ENCODE measurements at regions not wholly inside any gene's neighbourhood (a gene's known extent, or its start where the extent isn't known, plus 50 kb on each side); places are given as distances from the start of the nearest gene placed in this dataset.
"Not testable (repeated sequence)": the region's sequence is repeated elsewhere in the genome, so short reads cannot be mapped to it uniquely, and the experiment has no call there.

DNA sequence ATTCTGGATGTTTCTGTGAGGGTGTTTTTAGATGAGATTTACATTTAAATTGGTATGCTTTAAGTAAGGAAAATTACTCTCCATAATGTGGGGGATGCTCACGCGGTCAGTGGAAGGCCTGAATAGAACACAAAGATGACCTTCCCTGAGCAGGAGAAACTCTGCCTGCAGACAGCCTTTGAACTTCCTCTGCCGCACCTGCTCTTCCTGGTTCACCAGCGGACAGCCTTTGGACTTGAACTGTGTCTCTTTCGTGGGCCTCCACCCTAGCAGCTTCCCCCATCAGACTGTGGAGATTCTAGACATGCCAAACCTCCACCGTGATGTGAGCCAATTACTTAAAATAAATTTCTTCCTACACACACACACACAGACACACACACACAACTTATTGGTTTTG lies 210.7 kb downstream of the EFCAB11 start:
- no peak for DNase-seq (ENCODE audit: low read depth, low spot score)

DNA sequence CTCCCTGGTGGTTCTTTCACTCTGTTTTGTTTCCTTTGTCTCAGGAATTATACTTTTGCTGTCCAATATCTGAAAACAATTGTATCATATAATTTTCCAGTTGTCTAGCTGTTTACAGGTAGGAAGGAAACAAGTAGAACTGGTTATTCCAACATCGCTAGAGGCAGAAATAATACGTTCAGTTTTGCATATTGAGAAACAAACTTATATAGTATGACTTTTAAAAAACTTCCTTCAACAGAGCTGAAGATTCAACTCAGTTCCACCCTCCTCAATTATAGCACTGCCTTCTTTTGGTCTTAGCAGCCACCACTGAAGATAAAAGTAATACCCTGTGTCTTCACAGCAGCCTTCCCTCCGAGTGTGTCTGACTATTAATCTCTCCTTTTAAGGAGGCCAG lies 214.3 kb downstream of the EFCAB11 start:
- no peak for DNase-seq (ENCODE audit: low read depth, low spot score)

DNA sequence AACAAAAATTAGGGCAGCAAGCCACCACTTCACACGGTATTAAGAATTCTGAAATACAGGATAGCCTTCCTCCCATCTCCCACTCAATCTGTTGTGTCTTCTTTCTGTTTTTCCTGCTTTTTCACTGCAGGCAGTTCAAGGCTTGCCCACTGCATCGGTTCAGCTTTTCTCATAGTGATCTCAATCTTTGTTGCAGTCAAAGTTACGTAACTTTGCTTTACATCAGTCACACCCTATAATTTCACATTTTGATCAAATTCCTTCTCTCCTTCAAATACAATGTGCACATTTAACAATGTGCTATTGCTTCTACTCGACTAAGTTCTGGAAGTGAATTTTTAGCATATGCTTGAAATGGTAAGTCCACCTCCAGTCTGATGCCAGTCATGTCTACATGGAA lies 217.6 kb downstream of the EFCAB11 start:
- DNase-seq (ENCODE audit: low read depth, low spot score), result no peak

DNA sequence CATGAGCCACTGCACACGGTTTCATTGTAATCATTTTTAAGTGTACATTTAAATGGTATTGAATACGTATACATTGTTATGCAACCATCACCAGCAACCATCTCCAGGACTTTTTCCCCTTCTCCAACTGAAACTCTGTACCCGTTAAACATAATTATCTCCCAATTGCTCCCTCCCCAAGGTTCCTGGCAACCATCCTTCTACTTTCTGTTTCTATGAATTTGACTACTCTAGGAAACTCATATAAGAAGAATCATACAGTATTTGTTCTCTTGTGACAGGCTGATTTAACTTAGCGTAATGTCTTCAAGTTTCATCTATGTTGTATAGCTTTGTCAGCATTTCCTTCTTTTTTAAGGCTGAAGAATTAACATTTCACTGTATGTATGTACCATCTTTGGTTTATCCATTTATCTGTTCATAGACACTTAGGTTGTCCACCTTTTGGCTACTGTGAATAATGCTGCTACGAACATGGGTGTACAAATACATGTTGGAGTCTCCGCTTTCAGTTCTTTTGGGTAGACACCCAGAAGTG lies 223.1 kb downstream of the EFCAB11 start:
- no peak for DNase-seq (ENCODE audit: low read depth, low spot score)

DNA sequence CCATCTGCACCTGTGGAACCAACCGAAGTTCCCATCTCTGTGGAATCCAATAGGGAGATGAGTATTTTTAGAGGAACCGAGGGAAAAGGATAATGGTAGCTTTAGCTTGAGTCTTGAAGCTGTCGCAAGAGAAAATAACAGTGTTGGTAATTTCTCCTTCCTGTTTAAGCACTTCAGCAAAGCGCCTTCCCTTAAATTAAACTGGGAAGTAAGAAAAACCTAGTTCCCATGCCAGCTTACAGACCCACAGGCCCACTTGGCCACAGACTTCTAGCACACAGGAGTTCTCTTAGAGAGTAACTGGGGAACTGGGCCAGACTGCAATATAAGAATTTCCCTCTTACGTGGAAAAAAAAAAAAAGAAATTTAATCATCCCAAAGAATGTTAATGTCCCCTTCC lies 223.8 kb downstream of the EFCAB11 start:
- no peak for DNase-seq (ENCODE audit: low read depth, low spot score)

DNA sequence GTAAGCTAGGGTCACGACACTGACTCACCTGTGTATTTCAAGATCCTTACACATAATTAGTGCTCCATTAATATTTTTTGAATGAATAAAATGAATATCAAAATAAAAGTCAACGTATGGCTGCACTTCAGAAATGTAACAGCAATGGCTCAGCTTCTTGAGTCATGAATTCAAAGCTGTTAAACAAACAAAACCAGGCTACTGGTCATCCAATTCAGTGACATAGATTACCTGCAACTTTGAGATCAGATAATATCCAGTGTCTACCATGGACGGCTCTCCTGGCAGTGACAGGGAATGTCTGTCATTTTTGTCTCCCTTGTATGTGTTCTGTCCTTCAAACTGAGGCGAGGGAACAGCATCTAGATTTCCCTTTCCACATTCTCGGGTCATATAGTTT lies 225.6 kb downstream of the EFCAB11 start:
- DNase-seq (ENCODE audit: low read depth, low spot score), result no peak

DNA sequence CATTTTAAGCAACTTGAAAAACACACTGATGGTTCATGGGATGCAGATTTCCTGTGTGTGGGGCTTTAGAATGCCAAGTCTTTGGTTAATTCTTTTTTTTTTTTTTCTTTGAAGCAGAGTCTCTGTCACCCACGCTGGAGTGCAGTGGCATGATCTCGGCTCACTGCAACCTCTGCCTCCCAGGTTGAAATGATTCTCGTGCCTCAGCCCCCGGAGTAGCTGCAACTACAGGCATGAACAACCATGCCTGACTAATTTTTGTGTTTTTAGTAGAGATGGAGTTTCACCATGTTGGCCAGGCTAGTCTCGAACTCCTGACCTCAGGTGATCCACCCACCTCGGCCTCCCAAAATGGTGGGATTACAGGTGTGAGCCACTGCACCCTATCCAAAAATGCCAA lies 228.3 kb downstream of the EFCAB11 start:
- DNase-seq (ENCODE audit: low read depth, low spot score), result not testable (repeated sequence)

DNA sequence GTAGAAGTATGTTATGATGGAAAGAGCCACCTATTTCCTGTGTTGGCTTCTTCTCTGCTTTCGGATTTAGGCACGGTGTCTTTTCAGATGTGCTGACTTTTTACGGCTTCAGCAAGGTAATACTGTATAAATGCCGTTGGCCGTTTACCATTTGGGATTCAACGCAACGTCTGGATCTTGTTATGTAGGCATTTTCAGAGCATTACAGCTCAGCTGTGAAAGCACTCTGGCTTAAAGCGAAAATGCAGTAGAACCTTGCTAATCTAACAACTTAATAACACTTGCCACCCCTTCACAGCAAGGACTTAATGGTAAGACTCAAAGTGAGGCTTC lies 229.9 kb downstream of the EFCAB11 start:
- DNase-seq (ENCODE audit: low read depth, low spot score), result no peak

DNA sequence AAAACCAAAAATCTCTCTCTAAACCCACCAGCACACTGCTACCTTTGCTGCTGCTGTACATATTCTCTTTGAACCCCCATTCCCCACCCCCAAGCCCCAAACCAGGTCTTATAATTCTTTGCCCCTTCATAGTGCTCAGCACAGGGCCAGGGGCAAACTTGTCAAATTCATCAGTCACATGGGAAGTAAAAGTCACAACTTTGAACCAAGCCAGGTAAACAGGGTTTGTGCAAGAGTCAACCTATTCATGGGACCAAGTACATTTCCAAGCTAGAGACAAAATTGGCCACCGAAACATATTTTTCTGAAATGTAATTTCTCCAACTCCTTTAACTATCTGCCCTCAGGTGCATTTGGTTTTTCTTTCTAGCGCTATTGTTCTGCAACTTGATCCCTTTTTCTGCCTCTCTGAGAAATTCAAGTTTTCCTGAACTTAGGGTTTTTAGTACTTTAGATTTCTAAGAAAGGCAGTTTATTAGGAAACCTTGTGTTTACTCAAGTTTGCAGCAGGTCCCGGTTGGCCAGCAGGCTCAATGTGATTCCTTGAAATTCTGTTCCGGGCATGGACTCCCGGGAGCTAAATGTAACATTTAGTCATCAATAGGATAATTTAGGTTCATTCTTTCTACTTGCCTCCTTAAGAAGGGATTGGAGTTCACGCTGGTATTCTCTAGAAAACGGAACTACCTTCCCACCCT lies 230.5 kb downstream of the EFCAB11 start:
- no peak for DNase-seq (ENCODE audit: low read depth, low spot score)

DNA sequence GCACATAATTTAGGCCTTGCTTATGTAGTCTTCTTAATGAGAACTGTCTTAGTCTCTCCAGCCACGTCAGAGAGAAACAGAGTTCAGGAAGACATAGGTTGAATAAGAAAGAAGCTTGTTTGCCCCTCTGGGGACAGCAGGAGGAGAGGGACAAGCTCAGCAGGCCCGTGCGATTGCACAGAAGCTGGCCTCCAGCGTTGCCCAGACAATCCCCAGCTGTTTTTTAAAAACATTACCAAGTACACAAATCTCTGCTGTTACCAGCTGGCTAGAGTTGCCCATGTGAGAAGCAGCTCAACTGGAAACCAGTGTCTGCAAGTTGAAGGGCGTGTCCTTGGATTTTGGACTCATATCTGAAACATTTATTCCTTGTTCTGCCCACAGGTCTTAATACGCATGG lies 232.6 kb downstream of the EFCAB11 start:
- DNase-seq (ENCODE audit: low read depth, low spot score), result no peak

DNA sequence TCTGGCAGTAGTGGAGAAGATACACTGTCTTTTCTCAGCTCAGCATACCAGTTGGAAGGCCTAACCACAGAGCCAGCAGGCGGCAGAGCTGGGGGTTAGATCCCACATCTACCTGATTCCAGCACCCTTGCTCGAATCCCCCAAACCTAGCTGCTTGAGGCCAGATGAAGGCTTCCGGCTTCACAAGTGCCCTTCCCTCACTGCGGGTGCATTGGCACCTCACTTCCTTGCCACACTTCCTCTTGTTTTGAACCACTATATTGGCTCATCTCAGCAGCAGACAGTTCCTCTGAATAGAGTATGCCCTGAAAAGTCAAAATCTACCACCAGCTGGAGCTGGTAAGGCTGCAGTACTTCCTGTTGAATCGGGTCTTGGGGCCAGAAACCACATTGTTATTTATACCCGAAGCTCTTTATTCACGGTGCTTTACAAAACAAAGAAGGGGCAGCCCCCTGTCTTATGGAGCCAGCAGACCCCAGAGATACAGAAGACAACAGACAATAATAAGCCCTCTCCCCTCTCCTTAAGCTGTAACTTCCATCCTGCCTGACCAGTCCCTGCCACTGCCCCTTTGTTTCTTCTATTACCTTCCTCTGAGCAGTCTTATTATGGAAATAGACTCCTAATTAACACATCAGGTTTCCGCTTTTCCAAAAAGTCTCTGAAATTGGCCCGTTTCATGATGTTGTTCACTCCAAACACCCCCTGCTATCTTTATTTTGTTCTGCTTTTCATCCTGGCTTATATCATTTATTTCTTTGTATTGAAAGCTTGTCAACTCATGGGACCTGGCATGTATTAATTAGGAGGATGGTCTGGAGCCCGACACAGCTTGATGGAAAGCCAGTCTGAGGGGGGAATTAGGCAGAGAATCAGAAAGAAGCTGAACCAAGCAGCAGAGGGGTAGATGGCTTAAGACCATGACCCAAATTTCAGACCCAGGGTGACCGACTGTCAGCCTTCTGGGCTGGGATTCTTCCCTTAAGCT lies 233.5 kb downstream of the EFCAB11 start:
- peak; percentile 17 for DNase-seq (ENCODE audit: low read depth, low spot score)

DNA sequence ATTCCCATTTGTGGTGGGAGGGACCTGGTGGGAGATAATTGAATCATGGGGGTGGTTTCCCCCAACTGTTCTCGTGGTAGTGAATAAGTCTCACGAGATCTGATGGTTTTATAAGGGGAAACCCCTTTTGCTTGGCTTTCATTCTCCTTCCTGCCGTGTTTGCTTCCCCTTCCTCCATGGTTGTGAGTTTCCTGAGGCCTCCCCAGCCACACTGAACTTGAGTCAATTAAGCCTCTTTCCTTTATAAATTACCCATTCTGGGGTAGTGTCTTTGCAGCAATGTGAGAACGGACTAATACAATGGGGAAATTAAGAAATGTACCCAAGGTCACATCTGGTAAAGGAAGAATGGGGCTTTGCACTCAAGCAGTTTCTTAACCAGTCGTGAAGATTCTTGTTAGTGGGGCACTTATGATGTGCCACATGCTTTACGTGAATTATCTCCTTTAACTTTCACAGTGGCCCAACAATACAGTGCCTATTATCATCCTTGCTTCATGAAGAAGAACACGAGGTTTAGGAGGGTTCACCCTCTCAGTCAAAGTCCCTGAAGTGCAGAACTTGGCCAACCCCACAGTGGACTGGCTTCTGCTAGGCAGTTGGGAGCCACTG lies 234.3 kb downstream of the EFCAB11 start:
- DNase-seq (ENCODE audit: low read depth, low spot score), result no peak

DNA sequence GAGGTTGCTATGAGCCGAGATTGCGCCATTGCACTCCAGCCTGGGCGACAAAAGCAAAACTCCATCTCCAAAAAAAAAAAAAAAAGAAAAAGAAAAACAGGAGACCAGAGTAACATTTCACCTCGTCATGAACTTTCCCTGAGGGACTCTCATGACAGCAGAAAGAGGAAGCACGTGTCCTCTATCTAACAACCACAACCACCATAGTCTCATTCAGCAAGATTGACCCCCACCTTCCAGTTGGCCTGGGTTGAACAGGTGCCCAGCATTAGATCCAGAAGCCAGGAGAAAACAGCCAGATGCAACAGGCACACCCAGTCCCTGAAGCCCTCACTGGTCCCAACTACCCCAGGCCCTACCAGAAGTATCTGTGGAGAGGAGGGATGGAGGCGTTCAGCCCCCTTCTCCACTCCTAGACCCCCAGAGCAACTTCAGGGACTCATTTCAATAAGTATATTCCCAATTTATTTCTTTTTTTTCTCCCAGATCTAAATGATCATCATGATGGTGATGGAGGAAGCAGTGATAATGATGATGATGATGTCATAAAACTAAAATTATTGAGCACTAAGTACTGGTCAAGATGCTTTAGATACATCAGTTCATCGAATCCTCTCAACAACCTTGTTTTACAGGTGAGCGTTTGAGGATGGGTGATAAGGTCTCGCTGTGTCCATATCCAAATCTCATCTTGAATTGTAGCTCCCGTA lies 235.0 kb downstream of the EFCAB11 start:
- no peak for DNase-seq (ENCODE audit: low read depth, low spot score)

DNA sequence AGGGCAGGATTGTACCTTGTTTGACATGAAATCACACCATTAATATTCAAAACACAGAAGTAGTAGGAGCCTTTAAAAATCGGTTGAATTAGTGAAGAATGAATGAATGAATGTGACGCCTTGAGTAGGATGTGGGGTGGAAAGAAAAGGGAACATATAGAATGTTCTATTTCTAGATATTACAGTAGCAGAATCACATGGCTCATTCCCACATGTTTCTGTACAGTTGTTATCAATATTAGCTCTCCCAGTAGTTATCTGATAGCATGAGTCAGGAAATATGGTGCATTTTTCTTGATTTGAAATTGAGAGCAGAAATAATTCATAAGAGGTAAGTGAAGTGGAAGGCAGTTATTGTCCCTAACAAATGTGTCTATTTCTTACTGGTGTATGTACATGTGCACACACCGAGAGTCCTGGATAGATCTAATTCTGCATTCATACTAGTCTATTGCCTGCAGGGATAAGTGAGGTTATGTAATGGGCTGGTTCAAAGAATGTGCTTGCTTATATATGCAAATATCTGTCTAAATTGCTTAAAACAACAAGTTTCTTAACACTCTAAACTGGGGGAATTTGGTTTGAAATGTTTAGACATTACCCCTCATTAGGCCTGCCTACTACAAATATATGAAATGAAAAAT lies 245.4 kb downstream of the EFCAB11 start:
- no peak for DNase-seq (ENCODE audit: low read depth, low spot score)

DNA sequence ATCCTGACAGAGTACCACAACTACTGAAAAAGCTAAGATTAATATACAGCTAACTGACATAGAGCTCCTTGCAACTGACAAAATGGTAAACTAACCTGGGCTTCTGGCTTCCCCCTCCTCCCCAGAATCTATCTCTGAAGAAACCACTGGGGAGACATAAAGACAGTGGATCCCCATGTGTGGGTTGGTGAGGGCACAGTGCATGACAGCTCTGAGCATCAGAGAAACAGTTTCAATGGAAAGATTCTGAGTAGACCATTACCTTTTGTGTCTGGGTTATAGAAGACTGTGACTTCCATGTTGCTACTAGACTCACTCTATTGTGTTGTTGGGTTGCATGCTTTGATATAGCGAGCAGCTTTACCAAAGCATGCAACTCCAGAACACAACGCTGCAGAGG lies 247.4 kb downstream of the EFCAB11 start:
- no peak for DNase-seq (ENCODE audit: low read depth, low spot score)

DNA sequence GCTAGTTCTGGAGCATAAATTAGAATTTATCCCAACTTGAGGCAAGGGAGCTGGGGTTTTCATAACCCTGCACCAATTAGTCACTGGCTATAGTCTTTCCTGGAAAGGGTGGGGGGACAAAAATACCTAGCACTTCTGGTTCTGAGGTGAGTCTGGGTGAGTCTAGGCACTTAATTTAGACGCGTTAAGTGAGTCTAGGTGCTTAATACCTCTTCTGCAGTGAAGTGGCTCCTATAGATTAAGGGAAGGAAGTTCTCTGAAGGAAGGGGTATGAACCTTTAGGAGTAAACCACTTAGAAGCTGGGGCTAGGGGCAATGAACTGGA lies 251.7 kb downstream of the EFCAB11 start:
- no peak for DNase-seq (ENCODE audit: low read depth, low spot score)

DNA sequence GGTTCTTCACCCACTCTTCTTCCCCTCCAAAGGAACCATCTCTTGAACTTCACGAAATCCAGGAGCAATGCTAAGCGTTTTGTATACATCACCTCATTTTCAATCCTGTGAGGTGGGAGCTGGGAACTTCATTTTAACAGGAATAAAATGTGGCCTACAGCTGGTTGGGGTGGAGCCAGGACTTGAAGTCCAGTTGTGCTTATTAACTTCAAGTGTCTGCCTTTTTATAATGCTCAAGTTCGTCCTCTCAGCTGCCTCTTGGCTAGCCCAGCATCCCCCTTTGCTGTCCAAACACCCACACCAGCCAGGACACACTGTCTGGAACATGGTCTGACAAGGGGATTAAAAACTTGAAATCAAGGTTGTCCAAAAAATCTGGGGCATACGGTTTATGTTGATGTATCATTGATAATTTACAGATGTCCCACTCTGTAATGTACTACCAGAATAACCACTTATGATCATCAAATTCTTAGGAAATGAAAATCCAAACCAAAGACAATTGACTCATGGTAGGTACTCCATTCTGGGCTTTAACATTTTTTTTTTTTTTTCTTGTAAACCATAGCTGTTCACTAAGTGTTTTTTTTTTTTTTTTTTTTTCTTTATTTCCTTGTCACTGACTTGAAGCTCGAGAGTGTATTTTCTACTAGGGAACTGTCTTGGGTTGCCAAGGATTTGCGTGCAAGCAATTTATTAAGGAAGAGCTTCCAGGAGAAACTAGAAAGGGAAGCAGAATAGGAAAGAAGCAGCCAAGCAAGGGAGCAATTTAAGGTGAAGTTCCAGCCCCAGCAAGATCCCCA lies 252.3 kb downstream of the EFCAB11 start:
- DNase-seq (ENCODE audit: low read depth, low spot score), result no peak

DNA sequence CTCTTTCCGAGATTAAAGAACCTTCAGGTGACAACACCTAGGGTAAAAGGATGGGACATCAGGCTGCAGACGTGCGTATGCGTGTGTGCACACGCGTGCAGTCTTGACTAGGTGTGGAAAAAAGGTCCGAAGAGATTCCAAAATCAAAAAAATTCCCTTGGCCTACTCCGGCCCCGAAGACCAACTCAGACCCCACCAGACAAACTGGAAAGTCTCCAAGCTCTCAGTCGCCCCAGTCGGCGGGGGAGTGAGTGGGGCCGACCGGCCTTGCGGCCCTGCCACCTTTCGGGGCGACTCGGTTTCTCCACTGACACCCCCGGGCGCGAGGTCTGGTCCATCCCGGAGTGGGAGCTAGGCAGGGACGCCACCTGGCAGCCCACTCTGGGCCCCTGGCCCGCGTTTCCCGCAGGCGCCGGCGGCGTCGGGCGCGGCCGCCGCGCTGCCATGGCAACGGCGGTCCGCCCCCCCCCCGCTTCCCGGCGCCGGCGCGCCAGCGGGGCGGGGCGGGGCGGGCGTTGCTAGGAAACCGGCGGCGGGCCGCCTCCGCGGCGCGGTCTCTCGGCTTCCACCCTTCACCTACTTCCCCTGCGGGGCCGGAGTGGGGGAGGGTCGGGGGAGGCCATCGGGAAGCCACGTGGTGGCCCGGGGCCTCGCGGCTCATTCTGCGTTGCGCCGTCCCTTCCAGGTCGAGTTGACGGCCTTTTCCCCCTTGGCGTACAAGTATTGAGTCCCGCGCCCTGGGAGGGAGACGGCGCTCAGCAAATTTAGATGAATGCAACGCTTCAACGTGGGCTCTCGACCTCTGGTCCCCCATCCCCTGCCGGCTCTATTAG lies 253.1 kb downstream of the EFCAB11 start:
- DNase-seq (ENCODE audit: low read depth, low spot score), result peak; percentile 42

DNA sequence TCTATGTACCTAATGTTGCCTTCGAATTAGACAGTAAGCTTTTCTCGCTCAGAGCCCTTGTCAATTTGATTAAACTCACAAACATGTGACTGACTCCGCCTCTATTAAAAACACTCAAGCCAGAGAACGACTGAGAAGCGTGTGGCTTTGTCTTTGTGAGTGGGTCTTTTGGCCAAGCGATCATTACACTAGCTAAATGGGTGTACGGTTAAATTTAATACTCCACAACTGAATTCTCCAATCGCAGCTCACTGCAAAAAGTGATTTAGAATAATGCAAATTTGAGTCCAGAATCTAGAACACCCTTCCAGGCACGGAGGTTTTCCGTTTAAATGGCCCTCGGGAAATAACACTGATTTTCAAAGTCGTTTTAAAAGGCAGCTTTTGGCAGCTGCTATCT lies 253.7 kb downstream of the EFCAB11 start:
- DNase-seq (ENCODE audit: low read depth, low spot score), result no peak

DNA sequence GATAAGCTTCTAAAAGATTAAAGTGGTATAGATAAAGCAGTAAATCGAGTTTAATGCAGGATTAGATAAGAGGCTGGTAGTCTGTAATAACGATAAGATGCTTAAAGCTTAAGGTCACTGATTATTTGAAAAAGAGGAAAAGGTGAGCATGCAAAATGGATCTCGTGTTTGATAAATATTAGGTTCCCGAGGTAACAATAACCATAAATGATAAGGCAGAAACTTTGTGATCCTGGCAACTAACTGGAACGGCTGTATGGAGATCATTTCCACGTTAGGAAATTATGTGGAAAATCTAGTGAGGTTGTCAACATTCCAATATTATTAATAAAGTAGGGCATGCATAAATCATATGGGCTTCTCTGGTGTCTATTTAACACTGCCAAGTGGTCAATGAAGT lies 255.5 kb downstream of the EFCAB11 start:
- no peak for DNase-seq (ENCODE audit: low read depth, low spot score)
